Liver (tissue), 7 donors: ENCODE measurements at regions not wholly inside any gene's neighbourhood (a gene's known extent, or its start where the extent isn't known, plus 50 kb on each side); places are given as distances from the start of the nearest gene placed in this dataset.

Experiments
- DNase-seq: peaks from one replicate; pipeline ENCODE4 v3.0.0-alpha.2; 2017; ENCODE audit warnings: low spot score
- H3K27ac ChIP-seq, 2 donors: one replicate each; pipeline ENCODE4 v1.7.0; 2013; ENCODE audit warnings: inconsistent platforms in 2 of 2, low read length in 2 of 2, control low read depth in 1 of 2, low read depth in 1 of 2, mild to moderate bottlenecking in 1 of 2
- H3K27me3 ChIP-seq, 4 donors: one replicate each; pipeline versions ENCODE4 v1.6.1 to v1.7.0; 2013; ENCODE audit warnings: low read length in 3 of 4, inconsistent platforms in 1 of 4, mild to moderate bottlenecking in 1 of 4, moderate library complexity in 1 of 4; ENCODE audit not compliant: control insufficient read depth in 4 of 4, insufficient read depth in 4 of 4
- H3K36me3 ChIP-seq, 4 donors: one replicate each; pipeline versions ENCODE4 v1.6.1 to v1.7.0; 2013; ENCODE audit warnings: low read length in 3 of 4, mild to moderate bottlenecking in 3 of 4, low read depth in 1 of 4, moderate library complexity in 1 of 4; ENCODE audit not compliant: control insufficient read depth in 4 of 4, insufficient read depth in 3 of 4
- H3K4me1 ChIP-seq, 4 donors: one replicate each; pipeline versions ENCODE4 v1.6.1 to v1.7.0; 2013; ENCODE audit warnings: low read length in 3 of 4, mild to moderate bottlenecking in 3 of 4, moderate library complexity in 1 of 4; ENCODE audit not compliant: control insufficient read depth in 4 of 4, insufficient read depth in 4 of 4
- H3K4me3 ChIP-seq, 3 donors: one replicate each; pipeline versions ENCODE4 v1.6.1 to v1.7.0; 2013; ENCODE audit warnings: low read length in 3 of 3, control low read depth in 1 of 3, low read depth in 1 of 3, mild to moderate bottlenecking in 1 of 3
- H3K9ac ChIP-seq, 2 donors: one replicate each; pipeline ENCODE4 v1.7.0; 2013; ENCODE audit warnings: low read length in 2 of 2, mild to moderate bottlenecking in 2 of 2, moderate library complexity in 2 of 2, control low read depth in 1 of 2, low read depth in 1 of 2
- H3K9me3 ChIP-seq, 4 donors: one replicate each; pipeline versions ENCODE4 v1.6.1 to v1.7.0; 2013; ENCODE audit warnings: low read length in 3 of 4; ENCODE audit not compliant: control insufficient read depth in 4 of 4
- EGR1 ChIP-seq, 2 donors: IDR thresholded peaks; 2 replicates each; pipeline ENCODE4 v1.6.1; 2016 to 2018; ENCODE audit warnings: antibody characterized with exemption in 2 of 2, low read depth in 2 of 2
- FOXA1 ChIP-seq: IDR thresholded peaks from 2 replicates; pipeline ENCODE4 v1.6.1; 2016; ENCODE audit warnings: antibody characterized with exemption
- FOXA2 ChIP-seq: IDR thresholded peaks from 2 replicates; pipeline ENCODE4 v1.6.1; 2016; ENCODE audit warnings: antibody characterized with exemption
- GABPA ChIP-seq, 2 donors: IDR thresholded peaks in 1 of 2; conservative IDR thresholded peaks in 1 of 2; 2 replicates each; pipeline ENCODE4 v1.6.1; 2016; ENCODE audit warnings: antibody characterized with exemption in 2 of 2, mild to moderate bottlenecking in 1 of 2, moderate library complexity in 1 of 2
- HNF4A ChIP-seq, 2 donors: conservative IDR thresholded peaks; 2 replicates each; pipeline ENCODE4 v1.6.1; 2016; ENCODE audit warnings: antibody characterized with exemption in 2 of 2, mild to moderate bottlenecking in 2 of 2
- HNF4G ChIP-seq: IDR thresholded peaks from 2 replicates; pipeline ENCODE4 v1.6.1; 2016; ENCODE audit warnings: antibody characterized with exemption
- JUND ChIP-seq, 2 donors: IDR thresholded peaks; 2 replicates each; pipeline ENCODE4 v1.6.1; 2016; ENCODE audit warnings: antibody characterized with exemption in 2 of 2
- MAX ChIP-seq: IDR thresholded peaks from 2 replicates; pipeline ENCODE4 v1.6.1; 2016; ENCODE audit warnings: antibody characterized with exemption
- NR2F2 ChIP-seq: IDR thresholded peaks from 2 replicates; pipeline ENCODE4 v1.6.1; 2016; ENCODE audit warnings: antibody characterized with exemption
- RXRA ChIP-seq, 2 donors: IDR thresholded peaks; 2 replicates each; pipeline ENCODE4 v1.6.1; 2017 to 2018; ENCODE audit warnings: antibody characterized with exemption in 2 of 2, mild to moderate bottlenecking in 1 of 2
- SP1 ChIP-seq: IDR thresholded peaks from 2 replicates; pipeline ENCODE4 v1.6.1; 2018; ENCODE audit warnings: antibody characterized with exemption, mild to moderate bottlenecking
- YY1 ChIP-seq: IDR thresholded peaks from 2 replicates; pipeline ENCODE4 v1.6.1; 2016; ENCODE audit warnings: antibody characterized with exemption, mild to moderate bottlenecking
- ZBTB33 ChIP-seq: IDR thresholded peaks from 2 replicates; pipeline ENCODE4 v1.6.1; 2016; ENCODE audit warnings: antibody characterized with exemption
- WGBS: extraction: QIAGEN DNeasy Blood & Tissue Kit; methylation state at CpG from one replicate; pipeline ENCODE4 v1.1.7; 2013; 5-methylcytosine and 5-hydroxymethylcytosine counted together
- TF ChIP-seq, protein P1 (sequence below): IDR thresholded peaks from 2 replicates; pipeline ENCODE4 v1.6.1; 2016; ENCODE audit warnings: antibody characterized with exemption, mild to moderate bottlenecking
- donor health status: healthy.
- donor health status: healthy.
- donor health status: healthy.
- donor health status: healthy.

- H3K9me3 ChIP-seq = peaks cover 0 to 2% (median 0%) of the 10 kb centered on the region in 4 donors
- no peaks in the 10 kb centered on the region for H3K27me3 ChIP-seq
- H3K4me1 ChIP-seq = peaks cover 0 to 1% (median 0%) of the 10 kb centered on the region in 4 donors
- H3K4me3 ChIP-seq = no peak overlapping the region
- no peak overlapping the region for H3K27ac ChIP-seq
- DNase-seq = no peak
- H3K9ac ChIP-seq = no peak overlapping the region
- WGBS = 91% methylated on average over 1 of the region's 1 CpG
- TF ChIP-seq SP1 (no peak), YY1 (no peak), JUND (IDR thresholded peaks at IDR 0.05) (no peak), FOXA1 (no peak)
- H3K36me3 ChIP-seq = no peaks in the 10 kb centered on the region
Measured at GRCh38 chr7:115441033-115441432, 519.1 kb downstream of the MDFIC start.

- TF ChIP-seq GABPA (IDR thresholded peaks at IDR 0.05 in 1 of 2, conservative IDR thresholded peaks at IDR 0.05 in 1 of 2) (no peak), FOXA2 (no peak), FOXA1 (no peak), EGR1 (IDR thresholded peaks at IDR 0.05; ENCODE audit: low read depth in 2 of 2) (no peak), MAX (no peak), ZBTB33 (no peak), RXRA (IDR thresholded peaks at IDR 0.05) (no peak), NR2F2 (no peak), JUND (IDR thresholded peaks at IDR 0.05) (no peak), YY1 (no peak), HNF4A (conservative IDR thresholded peaks at IDR 0.05) (no peak), HNF4G (no peak), SP1 (no peak)
- TF ChIP-seq, protein P1, sequence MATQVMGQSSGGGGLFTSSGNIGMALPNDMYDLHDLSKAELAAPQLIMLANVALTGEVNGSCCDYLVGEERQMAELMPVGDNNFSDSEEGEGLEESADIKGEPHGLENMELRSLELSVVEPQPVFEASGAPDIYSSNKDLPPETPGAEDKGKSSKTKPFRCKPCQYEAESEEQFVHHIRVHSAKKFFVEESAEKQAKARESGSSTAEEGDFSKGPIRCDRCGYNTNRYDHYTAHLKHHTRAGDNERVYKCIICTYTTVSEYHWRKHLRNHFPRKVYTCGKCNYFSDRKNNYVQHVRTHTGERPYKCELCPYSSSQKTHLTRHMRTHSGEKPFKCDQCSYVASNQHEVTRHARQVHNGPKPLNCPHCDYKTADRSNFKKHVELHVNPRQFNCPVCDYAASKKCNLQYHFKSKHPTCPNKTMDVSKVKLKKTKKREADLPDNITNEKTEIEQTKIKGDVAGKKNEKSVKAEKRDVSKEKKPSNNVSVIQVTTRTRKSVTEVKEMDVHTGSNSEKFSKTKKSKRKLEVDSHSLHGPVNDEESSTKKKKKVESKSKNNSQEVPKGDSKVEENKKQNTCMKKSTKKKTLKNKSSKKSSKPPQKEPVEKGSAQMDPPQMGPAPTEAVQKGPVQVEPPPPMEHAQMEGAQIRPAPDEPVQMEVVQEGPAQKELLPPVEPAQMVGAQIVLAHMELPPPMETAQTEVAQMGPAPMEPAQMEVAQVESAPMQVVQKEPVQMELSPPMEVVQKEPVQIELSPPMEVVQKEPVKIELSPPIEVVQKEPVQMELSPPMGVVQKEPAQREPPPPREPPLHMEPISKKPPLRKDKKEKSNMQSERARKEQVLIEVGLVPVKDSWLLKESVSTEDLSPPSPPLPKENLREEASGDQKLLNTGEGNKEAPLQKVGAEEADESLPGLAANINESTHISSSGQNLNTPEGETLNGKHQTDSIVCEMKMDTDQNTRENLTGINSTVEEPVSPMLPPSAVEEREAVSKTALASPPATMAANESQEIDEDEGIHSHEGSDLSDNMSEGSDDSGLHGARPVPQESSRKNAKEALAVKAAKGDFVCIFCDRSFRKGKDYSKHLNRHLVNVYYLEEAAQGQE = no peak
- H3K4me1 ChIP-seq = no peaks in the 10 kb centered on the region
- no peak for DNase-seq
- peaks cover 0 to 2% (median 0%) of the 10 kb centered on the region in 4 donors for H3K9me3 ChIP-seq
- no peaks in the 10 kb centered on the region for H3K27me3 ChIP-seq
- no peaks in the 10 kb centered on the region for H3K36me3 ChIP-seq
- no peak overlapping the region for H3K4me3 ChIP-seq
- no peak overlapping the region for H3K9ac ChIP-seq
- no peak overlapping the region for H3K27ac ChIP-seq
- 89% methylated on average over 1 of the region's 1 CpG for WGBS
Measured at GRCh38 chr7:115435178-115435577, 513.3 kb downstream of the MDFIC start.

GRCh38 chr7:115429918-115430317 is 508.0 kb downstream of the MDFIC start:
- Histone ChIP-seq H3K4me1 (no peaks in the 10 kb centered on the region), H3K9me3 (no peaks in the 10 kb centered on the region), H3K4me3 (no peak overlapping the region), H3K27me3 (no peaks in the 10 kb centered on the region), H3K36me3 (no peaks in the 10 kb centered on the region), H3K27ac (no peak overlapping the region), H3K9ac (no peak overlapping the region)
- 90% methylated on average over 3 of the region's 3 CpGs for WGBS
- TF ChIP-seq HNF4G (no peak), RXRA (IDR thresholded peaks at IDR 0.05) (no peak), MAX (no peak)
- no peak for DNase-seq
